PFSK-1 (cell line): ENCODE measurements at regions not wholly inside any gene's neighbourhood (a gene's known extent, or its start where the extent isn't known, plus 50 kb on each side); places are given as distances from the start of the nearest gene placed in this dataset.

ENCODE experiments used
- POLR2AphosphoS5 ChIP-seq: IDR thresholded peaks from 2 replicates; pipeline ENCODE4 v1.6.1; 2012; ENCODE audit warnings: low read depth, mild to moderate bottlenecking, control low read depth, low read length, moderate library complexity
- TAF1 ChIP-seq: IDR thresholded peaks from 2 replicates; pipeline ENCODE4 v1.6.1; 2012; ENCODE audit warnings: low read length, control low read depth, borderline replicate concordance; ENCODE audit not compliant: insufficient read depth

DNA sequence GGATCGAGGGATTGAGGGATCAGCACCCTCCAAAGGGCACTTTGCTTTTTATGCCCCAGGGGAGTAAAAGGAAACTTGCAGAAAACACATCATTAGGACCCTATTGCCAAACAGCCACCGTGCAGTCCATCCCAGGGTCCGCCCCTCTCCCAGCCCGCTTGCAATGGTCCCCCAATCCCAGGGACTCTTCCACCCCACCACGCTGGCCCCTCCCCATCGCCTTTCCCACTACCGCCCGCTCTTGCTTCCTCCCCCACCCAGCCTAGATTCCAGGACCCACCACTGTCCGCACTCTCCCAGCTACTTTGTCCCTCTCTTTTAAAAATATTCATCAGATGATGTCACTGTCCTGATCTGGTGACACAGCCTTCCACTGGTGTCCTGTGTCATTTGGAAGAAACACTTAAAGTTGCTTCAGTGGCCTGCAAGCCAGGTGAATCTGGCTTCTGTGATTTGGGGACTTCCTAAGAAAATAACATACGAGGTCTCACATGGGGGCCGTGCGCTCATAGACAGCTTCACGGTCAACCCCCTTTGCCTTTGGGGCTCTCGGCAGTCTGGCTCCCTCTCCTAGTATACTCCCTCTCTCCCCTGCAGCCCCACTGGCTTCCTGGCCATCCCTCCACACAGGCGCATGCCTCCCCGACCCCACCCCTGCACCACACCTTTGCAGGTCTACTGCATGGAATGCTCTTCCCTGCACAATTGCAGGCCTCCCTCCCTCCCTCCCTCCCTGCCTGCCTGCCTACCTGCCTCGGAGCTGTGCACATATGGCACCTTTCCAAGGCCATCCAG is 127.9 kb downstream of the RBFOX3 start:
- TF ChIP-seq TAF1 (no peak), POLR2AphosphoS5 (no peak)
